ENCODE measurements at regions not wholly inside any gene's neighbourhood (a gene's known extent, or its start where the extent isn't known, plus 50 kb on each side); places are given as distances from the start of the nearest gene placed in this dataset.

GRCh38 chr6:37105148-37106050 lies 64.6 kb upstream of the PIM1 start:
- DNase-seq = no peak

GRCh38 chr6:37106051-37106363 lies 63.9 kb upstream of the PIM1 start:
- DNase-seq = no peak

DNA sequence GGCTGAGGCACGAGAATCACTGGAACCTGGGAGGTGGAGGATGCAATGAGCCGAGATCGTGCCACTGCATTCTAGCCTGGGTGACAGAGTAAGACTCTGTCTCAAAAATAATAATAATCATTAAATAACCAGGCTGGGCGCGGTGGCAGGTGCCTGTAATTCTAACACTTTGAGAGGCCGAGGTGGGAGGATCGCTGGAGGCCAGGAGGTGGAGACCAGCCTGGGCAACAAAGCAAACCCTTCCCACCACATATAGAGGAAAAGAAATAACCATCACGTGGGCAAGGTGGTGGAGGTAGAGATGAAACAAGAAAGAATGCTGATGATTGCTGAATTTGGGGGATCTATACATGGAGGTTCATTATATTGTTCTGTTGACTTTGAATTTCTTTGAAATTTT lies 63.4 kb upstream of the PIM1 start:
- no peak for DNase-seq

GRCh38 chr6:37106982-37107491 lies 62.9 kb upstream of the PIM1 start:
- no peak for DNase-seq

- DNase-seq = no peak
Measured at GRCh38 chr6:37109714-37110499, 60.0 kb upstream of the PIM1 start.

GRCh38 chr6:37110500-37111461 lies 59.2 kb upstream of the PIM1 start:
- no peak for DNase-seq

GRCh38 chr6:37113976-37114375 lies 56.0 kb upstream of the PIM1 start:
- no peak for DNase-seq

DNA sequence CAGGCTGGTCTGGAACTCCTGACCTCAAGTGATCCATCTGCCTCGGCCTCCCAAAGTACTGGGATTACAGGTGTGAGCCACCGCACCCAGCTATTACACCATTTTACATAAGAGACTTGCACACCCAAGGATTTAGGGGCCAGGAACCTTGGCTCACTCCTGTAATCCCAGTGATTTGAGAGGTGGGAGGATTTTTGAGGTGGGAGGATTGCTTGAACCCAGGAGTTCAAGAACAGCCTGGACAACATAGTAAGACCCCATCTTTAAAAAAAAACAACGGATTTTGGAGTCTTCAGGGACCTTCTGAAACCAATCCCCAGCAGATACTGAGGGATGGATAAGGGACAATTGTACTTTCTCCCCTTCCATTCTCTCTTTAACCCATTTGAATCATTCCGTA lies 55.3 kb upstream of the PIM1 start:
- DNase-seq = no peak

DNA sequence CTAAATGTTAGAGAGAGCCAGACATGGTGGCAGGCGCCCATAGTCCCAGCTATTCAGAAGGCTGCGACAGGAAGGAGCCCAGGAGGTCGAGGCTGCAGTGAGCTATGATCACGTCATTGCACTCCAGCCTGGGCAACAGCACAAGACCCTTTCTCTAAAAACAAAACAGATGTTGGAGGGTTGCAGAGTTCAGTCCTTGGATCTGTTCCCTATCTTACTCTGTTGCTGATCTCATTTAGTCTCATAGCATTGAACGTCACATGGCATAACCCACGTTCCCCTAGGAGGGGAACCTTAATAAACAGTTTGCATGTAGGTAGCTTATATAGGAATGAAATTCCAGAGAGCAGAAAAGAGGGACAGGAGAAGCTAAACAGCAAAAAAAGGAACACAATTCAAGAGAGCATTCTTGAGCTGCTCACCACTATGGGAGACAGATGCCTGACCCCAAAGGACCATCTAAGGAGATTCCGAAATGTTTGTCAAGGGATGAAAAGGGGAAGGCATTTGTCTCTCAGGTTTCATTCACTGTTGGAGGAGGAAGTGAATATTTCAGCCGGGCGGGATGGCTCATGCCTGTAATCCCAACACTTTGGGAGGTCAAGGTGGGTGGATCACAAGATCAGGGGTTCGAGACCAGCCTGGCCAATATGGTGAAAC lies 54.6 kb upstream of the PIM1 start:
- DNase-seq = no peak

DNA sequence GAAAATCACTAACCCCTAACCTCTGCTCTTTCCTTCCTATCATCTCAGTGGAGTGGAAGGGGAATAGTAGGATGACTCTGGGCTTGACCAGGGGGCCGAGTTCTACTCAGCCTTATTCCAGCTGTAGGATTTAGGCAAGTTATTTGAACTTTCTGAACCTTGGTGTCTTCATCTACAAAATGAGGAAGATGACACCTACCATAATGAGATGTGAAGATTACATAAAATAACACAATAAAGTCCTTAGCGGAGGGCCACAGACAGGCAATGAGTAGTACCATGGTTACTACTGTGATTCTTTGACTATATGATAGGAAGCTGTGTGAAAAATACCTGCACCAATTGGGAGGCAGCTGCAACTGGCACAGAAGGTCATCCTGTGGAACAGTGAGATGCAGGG lies 53.6 kb upstream of the PIM1 start:
- DNase-seq = no peak

GRCh38 chr6:37119387-37119886 lies 50.5 kb upstream of the PIM1 start:
- no peak for DNase-seq
